A673 (cell line): ENCODE measurements at regions not wholly inside any gene's neighbourhood (a gene's known extent, or its start where the extent isn't known, plus 50 kb on each side); places are given as distances from the start of the nearest gene placed in this dataset.

Experiments
- BruUV-seq: library from RNA; stranded (reverse); fragments of 400-500 nt; replicated peaks from 2 replicates; lab custom pipeline; 2021; lab: Mats Ljungman, UMichigan
- CTCF ChIA-PET: fragments of 300-600 bp; sonication (Branson Sonifier 250); formaldehyde crosslinking; loops from one replicate; lab custom pipeline; 2022; ENCODE audit warnings: antibody characterized with exemption; lab: Charles Lee
- POLR2A ChIA-PET: fragments of 300-600 bp; sonication (Branson Sonifier 250); formaldehyde crosslinking; loops from one replicate; lab custom pipeline; 2022; ENCODE audit warnings: antibody characterized with exemption; ENCODE audit not compliant: low non-redundant PET; lab: Charles Lee
- DNase-seq: peaks from one replicate; pipeline ENCODE4 v3.0.0-alpha.2; 2015; ENCODE audit warnings: low spot score
- H3K27ac ChIP-seq: fragments of 200-600 bp; sonication (generic); 2 replicates; pipeline ENCODE4 v1.5.1; 2016; ENCODE audit warnings: mixed run types, low read depth, mild to moderate bottlenecking, mixed read lengths, antibody characterized with exemption, low read length; ENCODE audit not compliant: poor library complexity, severe bottlenecking
- H3K27me3 ChIP-seq: fragments of 200-600 bp; sonication (generic); replicated peaks from 2 replicates; pipeline ENCODE4 v1.6.1; 2017; ENCODE audit warnings: mixed run types, low read depth, mild to moderate bottlenecking, mixed read lengths, antibody characterized with exemption, low read length; ENCODE audit not compliant: insufficient read depth, poor library complexity
- H3K36me3 ChIP-seq: fragments of 200-600 bp; sonication (generic); 2 replicates; pipeline ENCODE4 v1.6.1; 2016; ENCODE audit warnings: mixed run types, mild to moderate bottlenecking, mixed read lengths, antibody characterized with exemption, low read length; ENCODE audit not compliant: insufficient read depth, poor library complexity, severe bottlenecking
- H3K4me1 ChIP-seq: fragments of 200-600 bp; sonication (generic); 2 replicates; pipeline ENCODE4 v1.6.1; 2017; ENCODE audit warnings: mixed run types, mild to moderate bottlenecking, mixed read lengths, antibody characterized with exemption, low read length; ENCODE audit not compliant: insufficient read depth, poor library complexity, severe bottlenecking
- H3K4me3 ChIP-seq: fragments of 200-600 bp; sonication (generic); 2 replicates; pipeline ENCODE4 v1.5.1; 2016; ENCODE audit warnings: low read depth, mixed run types, mild to moderate bottlenecking, mixed read lengths, low read length; ENCODE audit not compliant: poor library complexity, severe bottlenecking
- H3K9me3 ChIP-seq: fragments of 200-600 bp; sonication (generic); 2 replicates; pipeline ENCODE4 v1.6.1; 2016; ENCODE audit warnings: mixed run types, low read depth, mild to moderate bottlenecking, mixed read lengths, antibody characterized with exemption, low read length; ENCODE audit not compliant: poor library complexity, severe bottlenecking
- CTCF ChIP-seq: fragments of 300-800, 200-600 bp; sonication (generic); conservative IDR thresholded peaks from 2 replicates; pipeline ENCODE4 v1.5.1; 2017; ENCODE audit warnings: low read depth, mild to moderate bottlenecking, antibody characterized with exemption, low read length, moderate library complexity, mixed read lengths
- EZH2 ChIP-seq: fragments of 200-600 bp; sonication (generic); IDR thresholded peaks from 2 replicates; pipeline ENCODE4 v1.6.1; 2017; ENCODE audit warnings: borderline replicate concordance, low read depth, mild to moderate bottlenecking, mixed read lengths, antibody characterized with exemption, low read length; ENCODE audit not compliant: poor library complexity, severe bottlenecking
- intact Hi-C: fragments of 100-400 bp; cut with micrococcal nuclease; formaldehyde crosslinking; loops from one replicate; pipeline ENCODE4 v1.10.0; 2022; ENCODE audit not compliant: unreplicated experiment

- Histone ChIP-seq H3K27ac (no peak overlapping the region), H3K27me3 (no peaks in the 10 kb centered on the region), H3K9me3 (no peaks in the 10 kb centered on the region), H3K4me3 (no peak overlapping the region), H3K4me1 (no peaks in the 10 kb centered on the region), H3K36me3 (no peaks in the 10 kb centered on the region)
- POLR2A ChIA-PET: no interaction called here
- intact Hi-C loops: no loop called here
- CTCF ChIA-PET: no interaction called here
- TF ChIP-seq EZH2 (no peak), CTCF (no peak)
- no peak for DNase-seq
- no TSS peak for BruUV-seq
These were observed 101.5 kb upstream of the SMAD1 start for GRCh38 chr4:145380123-145380522.

- no peak for TF ChIP-seq EZH2
- no peak for TF ChIP-seq CTCF
- no TSS peak for BruUV-seq
- Histone ChIP-seq H3K9me3 (no peaks in the 10 kb centered on the region), H3K4me1 (no peaks in the 10 kb centered on the region), H3K4me3 (no peak overlapping the region), H3K27me3 (no peaks in the 10 kb centered on the region), H3K36me3 (no peaks in the 10 kb centered on the region), H3K27ac (no peak overlapping the region)
- no peak for DNase-seq
- intact Hi-C loops: no loop called here
- ChIA-PET POLR2A (no interaction called here), CTCF (no interaction called here)
These were observed 106.2 kb upstream of the SMAD1 start for GRCh38 chr4:145375416-145375815.

GRCh38 chr4:145352438-145353145 is 129.1 kb upstream of the SMAD1 start:
- no TSS peak for BruUV-seq
- Histone ChIP-seq H3K27me3 (no peaks in the 10 kb centered on the region), H3K9me3 (no peaks in the 10 kb centered on the region), H3K27ac (no peak overlapping the region), H3K36me3 (no peaks in the 10 kb centered on the region), H3K4me1 (no peaks in the 10 kb centered on the region), H3K4me3 (no peak overlapping the region)
- TF ChIP-seq EZH2 (no peak), CTCF (no peak)
- POLR2A ChIA-PET: no interaction called here
- intact Hi-C loops: no loop called here
- no peak for DNase-seq
- CTCF ChIA-PET: no interaction called here
